Heart left ventricle (tissue), 16 donors: ENCODE measurements at regions not wholly inside any gene's neighbourhood (a gene's known extent, or its start where the extent isn't known, plus 50 kb on each side); places are given as distances from the start of the nearest gene placed in this dataset.
A peak's percentile ranks its signal among the peaks of the same experiment; 100 is the strongest.
"Not testable (repeated sequence)": the region's sequence is repeated elsewhere in the genome, so short reads cannot be mapped to it uniquely, and the experiment has no call there.

Experiments
- ATAC-seq, 4 donors: fragments of 200-7000 bp; cut with Tn5 transposase; one replicate each; pipeline ENCODE4 v1.9.1; 2020 to 2022; ENCODE audit warnings: moderate library complexity in 4 of 4, mild to moderate bottlenecking in 3 of 4, moderate number of reproducible peaks in 1 of 4
- DNase-seq, 5 donors: peaks; one replicate each; pipeline ENCODE4 v3.0.0-alpha.2; 2020
- H3K27ac ChIP-seq, 12 donors: fragments of 200-600 bp; sonication (generic) in 4 of 12; one replicate each; pipeline versions ENCODE4 v1.5.0 to v1.8.0; 2016 to 2022; ENCODE audit warnings: mild to moderate bottlenecking in 2 of 12
- H3K27me3 ChIP-seq, 9 donors: fragments of 200-600 bp; sonication (generic) in 2 of 9; one replicate each; pipeline versions ENCODE4 v1.5.1 to v1.8.0; 2016 to 2022; ENCODE audit warnings: mild to moderate bottlenecking in 3 of 9
- H3K36me3 ChIP-seq, 9 donors: fragments of 200-600 bp; sonication (generic) in 2 of 9; one replicate each; pipeline versions ENCODE4 v1.5.0 to v1.8.0; 2018 to 2022; ENCODE audit warnings: mild to moderate bottlenecking in 2 of 9
- H3K4me1 ChIP-seq, 12 donors: fragments of 200-600 bp; sonication (generic) in 4 of 12; one replicate each; pipeline versions ENCODE4 v1.5.0 to v1.8.0; 2016 to 2022; ENCODE audit warnings: mild to moderate bottlenecking in 3 of 12
- H3K4me3 ChIP-seq, 12 donors: fragments of 200-600 bp; sonication (generic) in 4 of 12; one replicate each; pipeline versions ENCODE4 v1.5.0 to v1.8.0; 2017 to 2022; ENCODE audit warnings: mild to moderate bottlenecking in 9 of 12, moderate library complexity in 4 of 12
- H3K9me3 ChIP-seq, 12 donors: fragments of 200-600 bp; sonication (generic) in 4 of 12; one replicate each; pipeline versions ENCODE4 v1.5.0 to v1.8.0; 2016 to 2022; ENCODE audit warnings: mild to moderate bottlenecking in 1 of 12
- POLR2A ChIP-seq, 2 donors: fragments of 450-650 bp; IDR thresholded peaks; one replicate each; pipeline ENCODE4 v1.6.1; 2017; ENCODE audit warnings: antibody characterized with exemption in 2 of 2, mild to moderate bottlenecking in 2 of 2, moderate library complexity in 2 of 2
- WGBS, 4 donors: extraction: QIAGEN DNeasy Blood & Tissue Kit in 2 of 4; methylation state at CpG; one replicate each; pipeline versions ENCODE4 v1.1.5 to v1.1.7; 2013 to 2018; 5-methylcytosine and 5-hydroxymethylcytosine counted together
- intact Hi-C, 10 donors: fragments of 100-400 bp; cut with DNase I; formaldehyde crosslinking; loops; one replicate each; pipeline versions ENCODE4 v1.11.1 to v1.14.2; 2022
- TF ChIP-seq, protein P1 (sequence below), 12 donors: fragments of 200-600 bp; sonication (generic) in 4 of 12; IDR thresholded peaks; one replicate each; pipeline versions ENCODE4 v1.5.0 to v1.8.0; 2018 to 2022; ENCODE audit warnings: antibody characterized with exemption in 12 of 12, mild to moderate bottlenecking in 5 of 12
- donor health status: ischemic (EF 13 %, LVEDD 7.1; RV severe dilation, severe dysfunction).
- donor health status: healthy with polysubstance abuse.
- donor health status: DM: no; HTN: yes; CAD: no.
- donor health status: DM: no; HTN: no; CAD: no.
- donor health status: ischemic (EF 25% LVEDD 6.9; RV normal size, moderate dysfunction).
- donor health status: ischemic (EF 25% LVEDD 5.7; RV mildly dilated, moderate dysfunction).
- donor health status: healthy.
- donor health status: DM: yes; HTN: yes; CAD: no.
- donor health status: ischemic (EF 35%, LVEDD 5.7; RV mildly dilated, moderate dysfunction).
- donor health status: nonischemic (EF 11% LVEDD 7.7; RV severe dilation, severe dysfunction).
- donor health status: DM: yes; HTN: yes; CAD: no.
- donor health status: PGD.
- donor health status: ischemic (EF 29% LVEDD 5.4; RV normal size, mild dysfunction).
- donor health status: nonischemic (EF 23%, LVEDD 6.1; RV moderate dilation, normal function).

- 48 to 56% (median 53%) methylated on average over 3 of the region's 3 CpGs for WGBS, 4 donors
- DNase-seq (no peak), ATAC-seq (peak in 1 of 4 donors; percentile 63)
- Histone ChIP-seq H3K27me3 (no peaks in the 10 kb centered on the region), H3K36me3 (no peaks in the 10 kb centered on the region), H3K9me3 (peaks cover 0 to 23% (median 15%) of the 10 kb centered on the region in 12 donors), H3K27ac (peak overlapping the region in 1 of 12 donors; percentile 22), H3K4me1 (peaks cover 0 to 5% (median 0%) of the 10 kb centered on the region in 12 donors), H3K4me3 (no peak overlapping the region)
- TF ChIP-seq, protein P1, sequence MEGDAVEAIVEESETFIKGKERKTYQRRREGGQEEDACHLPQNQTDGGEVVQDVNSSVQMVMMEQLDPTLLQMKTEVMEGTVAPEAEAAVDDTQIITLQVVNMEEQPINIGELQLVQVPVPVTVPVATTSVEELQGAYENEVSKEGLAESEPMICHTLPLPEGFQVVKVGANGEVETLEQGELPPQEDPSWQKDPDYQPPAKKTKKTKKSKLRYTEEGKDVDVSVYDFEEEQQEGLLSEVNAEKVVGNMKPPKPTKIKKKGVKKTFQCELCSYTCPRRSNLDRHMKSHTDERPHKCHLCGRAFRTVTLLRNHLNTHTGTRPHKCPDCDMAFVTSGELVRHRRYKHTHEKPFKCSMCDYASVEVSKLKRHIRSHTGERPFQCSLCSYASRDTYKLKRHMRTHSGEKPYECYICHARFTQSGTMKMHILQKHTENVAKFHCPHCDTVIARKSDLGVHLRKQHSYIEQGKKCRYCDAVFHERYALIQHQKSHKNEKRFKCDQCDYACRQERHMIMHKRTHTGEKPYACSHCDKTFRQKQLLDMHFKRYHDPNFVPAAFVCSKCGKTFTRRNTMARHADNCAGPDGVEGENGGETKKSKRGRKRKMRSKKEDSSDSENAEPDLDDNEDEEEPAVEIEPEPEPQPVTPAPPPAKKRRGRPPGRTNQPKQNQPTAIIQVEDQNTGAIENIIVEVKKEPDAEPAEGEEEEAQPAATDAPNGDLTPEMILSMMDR (IDR thresholded peaks at IDR 0.05), result no peak
- TF ChIP-seq POLR2A (IDR thresholded peaks at IDR 0.05), result no peak
- intact Hi-C loops, result no loop called here
These were observed 102.2 kb upstream of the NANOS1 start for GRCh38 chr10:118927321-118927720.

DNA sequence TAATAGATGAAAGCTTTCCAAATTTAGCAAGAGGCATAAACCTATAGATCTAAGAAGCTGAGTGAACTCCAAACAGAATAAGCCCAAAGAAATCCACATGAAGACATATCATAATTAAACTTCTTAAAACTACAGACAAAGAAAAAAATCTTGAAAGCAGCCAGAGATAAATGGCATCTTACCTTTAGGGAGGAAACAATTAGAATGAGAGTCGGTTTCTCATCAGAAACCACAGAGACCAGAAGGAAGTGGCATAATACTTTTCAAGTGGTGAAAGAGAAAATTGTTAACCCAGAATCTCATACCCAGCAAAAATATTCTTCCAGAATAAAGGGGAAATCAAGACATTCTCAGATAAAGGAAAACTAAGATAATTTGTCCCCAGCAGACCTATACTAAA, 98.9 kb upstream of the NANOS1 start:
- WGBS, 4 donors, result 61 to 74% (median 65%) methylated on average over 1 of the region's 1 CpG
- H3K9me3 ChIP-seq, result peaks cover 0 to 25% (median 15%) of the 10 kb centered on the region in 12 donors
- intact Hi-C loops, result no loop called here
- H3K4me3 ChIP-seq, result no peak overlapping the region
- no peaks in the 10 kb centered on the region for H3K27me3 ChIP-seq
- H3K36me3 ChIP-seq, result no peaks in the 10 kb centered on the region
- DNase-seq (no peak), ATAC-seq (no peak)
- H3K27ac ChIP-seq, result no peak overlapping the region
- H3K4me1 ChIP-seq, result peaks cover 0 to 4% (median 0%) of the 10 kb centered on the region in 12 donors
- TF ChIP-seq, protein P1 (IDR thresholded peaks at IDR 0.05), result no peak
- no peak for TF ChIP-seq POLR2A (IDR thresholded peaks at IDR 0.05)

- no peak for DNase-seq
- no peaks in the 10 kb centered on the region for H3K36me3 ChIP-seq
- intact Hi-C loops, result no loop called here
- no peaks in the 10 kb centered on the region for H3K27me3 ChIP-seq
- no peak for ATAC-seq
- 75 to 85% (median 82%) methylated on average over 1 of the region's 1 CpG for WGBS, 4 donors
- H3K4me3 ChIP-seq, result no peak overlapping the region
- no peak for TF ChIP-seq POLR2A (IDR thresholded peaks at IDR 0.05)
- TF ChIP-seq, protein P1 (IDR thresholded peaks at IDR 0.05), result no peak
- peaks cover 0 to 25% (median 15%) of the 10 kb centered on the region in 12 donors for H3K9me3 ChIP-seq
- no peak overlapping the region for H3K27ac ChIP-seq
- H3K4me1 ChIP-seq, result no peaks in the 10 kb centered on the region
These were observed 98.1 kb upstream of the NANOS1 start for GRCh38 chr10:118931436-118931835.

DNA sequence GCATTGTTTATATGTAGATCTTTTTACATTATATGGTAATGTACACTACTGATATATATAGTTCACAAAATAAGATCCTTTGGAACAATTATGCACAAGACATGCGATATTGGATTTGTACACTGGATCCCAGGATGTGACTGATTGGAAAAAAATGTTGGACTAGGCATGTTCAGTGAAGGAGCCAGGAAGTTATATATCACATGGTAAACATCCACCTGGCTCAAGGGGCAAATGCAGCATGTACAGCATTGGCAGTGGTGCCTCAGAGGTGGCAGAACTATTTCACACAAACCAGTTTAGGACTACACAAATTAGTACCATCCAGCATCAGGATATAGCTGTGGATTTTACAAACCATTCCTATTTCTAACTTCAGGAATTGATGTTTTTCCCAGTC, 97.4 kb upstream of the NANOS1 start:
- DNase-seq, ATAC-seq, H3K27ac ChIP-seq, H3K4me3 ChIP-seq, H3K4me1 ChIP-seq, H3K27me3 ChIP-seq, H3K36me3 ChIP-seq, intact Hi-C loops: not testable (repeated sequence)
- 87 to 98% (median 94%) methylated on average over 1 of the region's 1 CpG for WGBS, 4 donors
- peaks cover 0 to 25% (median 15%) of the 10 kb centered on the region in 12 donors for H3K9me3 ChIP-seq

DNA sequence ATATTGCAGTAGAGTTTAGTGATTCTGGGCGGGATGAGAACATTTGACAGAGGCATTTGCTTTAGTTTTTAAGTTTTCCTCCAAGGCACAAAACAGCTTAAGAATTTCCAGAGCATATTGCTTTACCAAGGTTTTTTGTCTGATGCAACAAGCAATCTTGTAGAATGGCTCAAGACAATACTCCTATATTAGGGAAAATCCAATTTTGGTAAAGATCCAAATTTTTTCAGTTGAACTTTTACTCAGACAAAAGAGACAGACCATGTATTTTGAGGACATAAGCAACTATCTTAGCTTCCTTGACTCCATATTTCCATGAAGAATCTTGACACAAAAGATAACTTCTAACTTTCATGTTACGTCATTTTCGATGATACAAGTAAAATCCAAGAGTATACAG, 92.3 kb upstream of the NANOS1 start:
- H3K27me3 ChIP-seq, result no peaks in the 10 kb centered on the region
- intact Hi-C loops, result no loop called here
- no peak overlapping the region for H3K27ac ChIP-seq
- TF ChIP-seq, protein P1 (IDR thresholded peaks at IDR 0.05), result no peak
- TF ChIP-seq POLR2A (IDR thresholded peaks at IDR 0.05), result no peak
- ATAC-seq (no peak), DNase-seq (no peak)
- no peaks in the 10 kb centered on the region for H3K36me3 ChIP-seq
- H3K4me1 ChIP-seq, result no peaks in the 10 kb centered on the region
- 88 to 92% (median 89%) methylated on average over 3 of the region's 3 CpGs for WGBS, 4 donors
- H3K4me3 ChIP-seq, result no peak overlapping the region
- peaks cover 0 to 2% (median 0%) of the 10 kb centered on the region in 12 donors for H3K9me3 ChIP-seq
